ENCODE measurements at regions not wholly inside any gene's neighbourhood (a gene's known extent, or its start where the extent isn't known, plus 50 kb on each side); places are given as distances from the start of the nearest gene placed in this dataset.

DNA sequence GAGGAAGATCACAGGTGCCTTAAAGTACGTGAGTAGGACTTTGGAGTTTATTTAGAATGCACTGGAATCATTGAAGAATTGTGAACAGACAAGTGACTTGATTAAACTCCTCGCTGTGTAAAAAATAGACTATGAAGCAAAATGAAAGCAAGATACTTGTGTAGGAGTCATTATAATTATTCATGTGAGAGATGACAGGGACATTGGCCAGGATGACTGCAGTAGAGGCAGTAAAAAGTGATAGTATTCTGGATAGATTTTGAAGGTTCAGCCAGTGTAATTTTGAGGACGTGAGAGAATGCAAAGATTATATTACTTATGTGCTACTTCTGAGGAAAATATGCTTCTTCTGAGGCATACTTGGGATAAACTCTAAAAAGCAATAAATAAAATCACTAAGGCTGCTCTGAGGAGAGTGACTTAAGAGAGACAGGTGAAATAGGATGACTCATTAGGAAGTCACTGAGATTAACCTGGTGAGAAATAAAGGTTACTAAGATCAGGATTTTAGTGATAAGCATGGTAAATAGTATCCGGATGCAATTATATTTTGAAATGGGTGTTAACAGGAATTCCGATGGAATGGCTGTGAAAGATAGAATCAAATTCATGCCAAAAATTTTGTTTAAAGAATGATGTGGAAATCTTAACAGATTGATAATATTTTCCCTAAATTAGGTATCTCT lies 202.0 kb downstream of the CENPW start:
- TF ChIP-seq, protein P1, sequence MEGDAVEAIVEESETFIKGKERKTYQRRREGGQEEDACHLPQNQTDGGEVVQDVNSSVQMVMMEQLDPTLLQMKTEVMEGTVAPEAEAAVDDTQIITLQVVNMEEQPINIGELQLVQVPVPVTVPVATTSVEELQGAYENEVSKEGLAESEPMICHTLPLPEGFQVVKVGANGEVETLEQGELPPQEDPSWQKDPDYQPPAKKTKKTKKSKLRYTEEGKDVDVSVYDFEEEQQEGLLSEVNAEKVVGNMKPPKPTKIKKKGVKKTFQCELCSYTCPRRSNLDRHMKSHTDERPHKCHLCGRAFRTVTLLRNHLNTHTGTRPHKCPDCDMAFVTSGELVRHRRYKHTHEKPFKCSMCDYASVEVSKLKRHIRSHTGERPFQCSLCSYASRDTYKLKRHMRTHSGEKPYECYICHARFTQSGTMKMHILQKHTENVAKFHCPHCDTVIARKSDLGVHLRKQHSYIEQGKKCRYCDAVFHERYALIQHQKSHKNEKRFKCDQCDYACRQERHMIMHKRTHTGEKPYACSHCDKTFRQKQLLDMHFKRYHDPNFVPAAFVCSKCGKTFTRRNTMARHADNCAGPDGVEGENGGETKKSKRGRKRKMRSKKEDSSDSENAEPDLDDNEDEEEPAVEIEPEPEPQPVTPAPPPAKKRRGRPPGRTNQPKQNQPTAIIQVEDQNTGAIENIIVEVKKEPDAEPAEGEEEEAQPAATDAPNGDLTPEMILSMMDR (IDR thresholded peaks at IDR 0.05; ENCODE audit: low read depth, low read length, missing control alignments) = no peak
- no peak for DNase-seq (ENCODE audit: low read depth)
- H3K4me3 ChIP-seq (ENCODE audit: low read depth, low read length) = no peak overlapping the region

DNA sequence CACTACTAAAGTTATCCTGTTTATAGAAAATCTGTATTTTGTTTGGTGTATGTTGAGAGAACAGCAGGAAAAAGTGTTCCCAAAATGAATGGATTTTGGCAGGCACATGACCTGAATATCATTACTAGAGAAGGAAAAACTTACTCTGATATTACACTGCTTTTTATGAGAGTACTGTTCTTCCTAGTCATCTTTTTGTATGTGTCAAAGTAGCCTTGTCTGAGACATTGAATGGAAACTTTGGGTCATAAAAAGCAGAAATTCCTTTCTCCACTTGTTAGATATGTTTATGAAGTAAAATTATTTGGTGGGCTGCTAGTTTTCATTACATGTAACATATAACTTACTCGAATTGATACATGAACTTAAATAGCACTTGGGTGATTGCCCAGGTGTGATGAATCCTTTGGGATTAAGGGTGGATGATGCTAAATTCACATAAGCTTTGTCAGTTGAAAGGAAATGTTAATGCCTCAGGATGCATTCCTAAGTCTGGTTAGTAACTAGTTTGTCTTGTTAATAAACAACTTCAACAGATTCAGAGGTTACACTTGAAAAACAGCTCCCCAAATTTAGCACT lies 206.7 kb downstream of the CENPW start:
- no peak overlapping the region for H3K4me3 ChIP-seq (ENCODE audit: low read depth, low read length)
- TF ChIP-seq, protein P1 (IDR thresholded peaks at IDR 0.05; ENCODE audit: low read depth, low read length, missing control alignments) = no peak
- DNase-seq (ENCODE audit: low read depth) = no peak

DNA sequence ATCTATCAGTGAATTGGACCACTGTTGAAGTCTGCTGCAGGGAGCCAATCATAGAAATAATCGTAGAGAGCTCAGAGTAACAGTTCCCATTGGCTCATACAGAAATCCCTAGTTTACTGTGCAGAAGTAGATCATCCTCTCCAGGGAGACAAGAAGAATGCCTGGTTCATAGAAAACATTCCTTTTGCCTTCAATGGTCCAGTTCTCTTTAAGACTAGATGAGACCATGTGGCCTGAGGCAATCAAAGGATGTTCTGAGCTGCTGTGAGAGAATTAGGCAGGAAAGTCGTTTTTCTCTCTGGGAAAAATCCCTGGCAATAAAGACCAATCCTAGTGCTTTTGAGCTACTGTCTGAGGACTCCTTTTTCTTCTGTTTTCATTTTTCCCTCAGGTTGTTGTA lies 208.4 kb downstream of the CENPW start:
- TF ChIP-seq, protein P1 (IDR thresholded peaks at IDR 0.05; ENCODE audit: low read depth, low read length, missing control alignments) = no peak
- H3K4me3 ChIP-seq (ENCODE audit: low read depth, low read length) = no peak overlapping the region
- no peak for DNase-seq (ENCODE audit: low read depth)

GRCh38 chr6:126550323-126550722 lies 210.4 kb downstream of the CENPW start:
- no peak for DNase-seq (ENCODE audit: low read depth)
- TF ChIP-seq, protein P1 (IDR thresholded peaks at IDR 0.05; ENCODE audit: low read depth, low read length, missing control alignments) = peak; percentile 43

DNA sequence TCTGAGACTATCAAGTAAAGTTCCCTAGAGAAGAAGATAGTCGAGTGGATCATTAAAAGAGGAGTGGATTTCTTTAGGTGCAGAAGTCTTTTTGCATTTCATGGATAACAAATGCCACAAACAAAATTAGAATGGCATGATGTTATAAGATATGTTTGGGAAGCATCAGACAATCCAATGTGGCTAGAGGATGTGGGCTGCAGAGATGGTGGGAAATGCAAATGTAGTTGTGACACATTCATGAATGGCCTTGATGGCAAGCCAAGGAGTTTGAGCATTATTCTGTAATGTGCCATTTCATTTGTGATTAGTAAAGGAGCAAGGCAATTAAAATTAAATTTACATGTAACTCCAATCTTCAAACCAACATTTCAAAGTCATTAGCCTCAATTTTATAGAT lies 211.9 kb downstream of the CENPW start:
- no peak overlapping the region for H3K4me3 ChIP-seq (ENCODE audit: low read depth, low read length)
- no peak for DNase-seq (ENCODE audit: low read depth)
- TF ChIP-seq, protein P1 (IDR thresholded peaks at IDR 0.05; ENCODE audit: low read depth, low read length, missing control alignments) = no peak

More at GRCh38 chr6:126550323-126550722, 210.4 kb downstream of the CENPW start:
- H3K4me3 ChIP-seq (ENCODE audit: low read depth, low read length) = no peak overlapping the region

DNA sequence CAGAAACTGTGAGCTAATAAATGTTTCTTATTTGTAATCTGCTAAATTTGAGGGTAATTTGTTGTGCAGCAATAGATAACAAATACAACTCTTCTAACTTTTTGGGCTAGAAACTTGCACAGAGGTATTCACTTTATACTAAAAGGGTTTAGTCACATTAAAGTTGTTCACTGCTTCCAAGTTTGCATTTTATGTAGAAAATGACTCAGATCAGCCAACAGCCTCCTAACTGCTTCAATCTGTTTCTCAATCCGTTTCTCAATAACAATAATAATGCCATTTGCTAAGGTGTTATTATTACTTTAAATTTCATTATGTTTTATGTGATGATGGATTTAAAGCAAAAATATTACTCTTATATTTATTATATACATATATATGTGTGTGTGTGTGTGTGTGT lies 213.9 kb downstream of the CENPW start:
- TF ChIP-seq, protein P1 (IDR thresholded peaks at IDR 0.05; ENCODE audit: low read depth, low read length, missing control alignments) = no peak
- no peak overlapping the region for H3K4me3 ChIP-seq (ENCODE audit: low read depth, low read length)
- no peak for DNase-seq (ENCODE audit: low read depth)

GRCh38 chr6:126570507-126570906 lies 230.6 kb downstream of the CENPW start:
- DNase-seq (ENCODE audit: low read depth) = no peak
- no peak overlapping the region for H3K4me3 ChIP-seq (ENCODE audit: low read depth, low read length)
- TF ChIP-seq, protein P1 (IDR thresholded peaks at IDR 0.05; ENCODE audit: low read depth, low read length, missing control alignments) = no peak

All from GM12864 (cell line).